ENCODE measurements at regions not wholly inside any gene's neighbourhood (a gene's known extent, or its start where the extent isn't known, plus 50 kb on each side); places are given as distances from the start of the nearest gene placed in this dataset.

GRCh38 chr9:86660146-86660943 lies 287.0 kb downstream of the GAS1 start:
- ATAC-seq (no peak), DNase-seq (no peak)
- no peaks in the 10 kb centered on the region for H3K27me3 ChIP-seq (ENCODE audit: insufficient read depth in 3 of 3, low read length in 2 of 3)
- TF ChIP-seq, protein P1, sequence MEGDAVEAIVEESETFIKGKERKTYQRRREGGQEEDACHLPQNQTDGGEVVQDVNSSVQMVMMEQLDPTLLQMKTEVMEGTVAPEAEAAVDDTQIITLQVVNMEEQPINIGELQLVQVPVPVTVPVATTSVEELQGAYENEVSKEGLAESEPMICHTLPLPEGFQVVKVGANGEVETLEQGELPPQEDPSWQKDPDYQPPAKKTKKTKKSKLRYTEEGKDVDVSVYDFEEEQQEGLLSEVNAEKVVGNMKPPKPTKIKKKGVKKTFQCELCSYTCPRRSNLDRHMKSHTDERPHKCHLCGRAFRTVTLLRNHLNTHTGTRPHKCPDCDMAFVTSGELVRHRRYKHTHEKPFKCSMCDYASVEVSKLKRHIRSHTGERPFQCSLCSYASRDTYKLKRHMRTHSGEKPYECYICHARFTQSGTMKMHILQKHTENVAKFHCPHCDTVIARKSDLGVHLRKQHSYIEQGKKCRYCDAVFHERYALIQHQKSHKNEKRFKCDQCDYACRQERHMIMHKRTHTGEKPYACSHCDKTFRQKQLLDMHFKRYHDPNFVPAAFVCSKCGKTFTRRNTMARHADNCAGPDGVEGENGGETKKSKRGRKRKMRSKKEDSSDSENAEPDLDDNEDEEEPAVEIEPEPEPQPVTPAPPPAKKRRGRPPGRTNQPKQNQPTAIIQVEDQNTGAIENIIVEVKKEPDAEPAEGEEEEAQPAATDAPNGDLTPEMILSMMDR (IDR thresholded peaks at IDR 0.05): no peak
- intact Hi-C loops (cut with DNase I): no loop called here
- H3K4me1 ChIP-seq: no peaks in the 10 kb centered on the region
- H3K9me3 ChIP-seq: no peaks in the 10 kb centered on the region
- 70 to 72% (median 71%) methylated on average over 7 of the region's 7 CpGs for WGBS, 3 donors
- no peak overlapping the region for H3K27ac ChIP-seq
- H3K36me3 ChIP-seq (ENCODE audit: insufficient read depth in 1 of 2, low read depth in 1 of 2): no peaks in the 10 kb centered on the region
- H3K4me3 ChIP-seq: no peak overlapping the region

GRCh38 chr9:86659413-86660046 lies 287.8 kb downstream of the GAS1 start:
- H3K27ac ChIP-seq: no peak overlapping the region
- TF ChIP-seq, protein P1 (IDR thresholded peaks at IDR 0.05): no peak
- DNase-seq: no peak
- no peaks in the 10 kb centered on the region for H3K9me3 ChIP-seq
- no peaks in the 10 kb centered on the region for H3K27me3 ChIP-seq (ENCODE audit: insufficient read depth in 3 of 3, low read length in 2 of 3)
- 39 to 80% (median 59%) methylated on average over 3 of the region's 3 CpGs for WGBS, 3 donors
- no peaks in the 10 kb centered on the region for H3K36me3 ChIP-seq (ENCODE audit: insufficient read depth in 1 of 2, low read depth in 1 of 2)
- ATAC-seq: no peak
- intact Hi-C loops (cut with DNase I): no loop called here
- no peaks in the 10 kb centered on the region for H3K4me1 ChIP-seq
- H3K4me3 ChIP-seq: no peak overlapping the region

DNA sequence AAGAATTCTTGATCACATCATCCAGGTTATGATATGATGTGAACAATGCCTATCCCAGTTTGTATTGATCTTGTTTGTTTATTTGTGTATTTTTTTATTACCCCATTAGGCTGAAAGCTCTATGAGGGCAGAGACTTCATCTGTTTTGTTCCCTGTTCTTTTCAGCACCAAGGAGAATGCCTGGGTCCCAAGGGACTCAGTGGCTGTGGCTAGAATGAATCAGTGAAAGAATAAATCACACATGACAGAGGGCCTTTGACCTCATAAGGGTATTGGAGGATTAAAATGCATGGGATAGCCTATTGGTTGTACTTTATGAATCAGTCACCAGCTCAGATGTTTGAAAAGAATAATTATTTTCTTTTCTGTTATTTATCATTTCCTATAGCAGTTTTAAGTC lies 292.2 kb downstream of the GAS1 start:
- TF ChIP-seq, protein P1 (IDR thresholded peaks at IDR 0.05): no peak
- H3K27me3 ChIP-seq (ENCODE audit: insufficient read depth in 3 of 3, low read length in 2 of 3): peaks cover 0 to 2% (median 0%) of the 10 kb centered on the region in 3 donors
- DNase-seq (no peak), ATAC-seq (no peak)
- H3K27ac ChIP-seq: no peak overlapping the region
- H3K4me3 ChIP-seq: no peak overlapping the region
- intact Hi-C loops (cut with DNase I): no loop called here
- no peaks in the 10 kb centered on the region for H3K9me3 ChIP-seq
- no peaks in the 10 kb centered on the region for H3K4me1 ChIP-seq
- H3K36me3 ChIP-seq (ENCODE audit: insufficient read depth in 1 of 2, low read depth in 1 of 2): no peaks in the 10 kb centered on the region

- ATAC-seq: no peak
- TF ChIP-seq, protein P1 (IDR thresholded peaks at IDR 0.05): no peak
- WGBS, 3 donors: 64 to 95% (median 66%) methylated on average over 3 of the region's 3 CpGs
- H3K27ac ChIP-seq: no peak overlapping the region
- no peak overlapping the region for H3K4me3 ChIP-seq
- DNase-seq: no peak
- no peaks in the 10 kb centered on the region for H3K4me1 ChIP-seq
- H3K9me3 ChIP-seq: no peaks in the 10 kb centered on the region
- no peaks in the 10 kb centered on the region for H3K36me3 ChIP-seq (ENCODE audit: insufficient read depth in 1 of 2, low read depth in 1 of 2)
- peaks cover 0 to 2% (median 0%) of the 10 kb centered on the region in 3 donors for H3K27me3 ChIP-seq (ENCODE audit: insufficient read depth in 3 of 3, low read length in 2 of 3)
- intact Hi-C loops (cut with DNase I): no loop called here
Observed at GRCh38 chr9:86653466-86653865, 293.8 kb downstream of the GAS1 start.
